Uterus (tissue), 2 donors: ENCODE measurements at regions not wholly inside any gene's neighbourhood (a gene's known extent, or its start where the extent isn't known, plus 50 kb on each side); places are given as distances from the start of the nearest gene placed in this dataset.

Source experiments
- POLR2A ChIP-seq, 2 donors: fragments of 450-650 bp; IDR thresholded peaks; one replicate each; pipeline ENCODE4 v1.6.1; 2016; ENCODE audit warnings: antibody characterized with exemption in 2 of 2, mild to moderate bottlenecking in 1 of 2, moderate library complexity in 1 of 2
- TF ChIP-seq, protein P1 (sequence below), 4 experiments: fragments of 200-600 bp in 2 of 4; fragments of 450-650 bp in 2 of 4; sonication (generic) in 2 of 4; IDR thresholded peaks; one replicate each; pipeline ENCODE4 v1.5.1; 2016 to 2019; ENCODE audit warnings: antibody characterized with exemption in 4 of 4, mild to moderate bottlenecking in 2 of 4, moderate library complexity in 1 of 4

GRCh38 chr5:89458332-89458656, 575.3 kb upstream of the MEF2C start:
- TF ChIP-seq, protein P1, sequence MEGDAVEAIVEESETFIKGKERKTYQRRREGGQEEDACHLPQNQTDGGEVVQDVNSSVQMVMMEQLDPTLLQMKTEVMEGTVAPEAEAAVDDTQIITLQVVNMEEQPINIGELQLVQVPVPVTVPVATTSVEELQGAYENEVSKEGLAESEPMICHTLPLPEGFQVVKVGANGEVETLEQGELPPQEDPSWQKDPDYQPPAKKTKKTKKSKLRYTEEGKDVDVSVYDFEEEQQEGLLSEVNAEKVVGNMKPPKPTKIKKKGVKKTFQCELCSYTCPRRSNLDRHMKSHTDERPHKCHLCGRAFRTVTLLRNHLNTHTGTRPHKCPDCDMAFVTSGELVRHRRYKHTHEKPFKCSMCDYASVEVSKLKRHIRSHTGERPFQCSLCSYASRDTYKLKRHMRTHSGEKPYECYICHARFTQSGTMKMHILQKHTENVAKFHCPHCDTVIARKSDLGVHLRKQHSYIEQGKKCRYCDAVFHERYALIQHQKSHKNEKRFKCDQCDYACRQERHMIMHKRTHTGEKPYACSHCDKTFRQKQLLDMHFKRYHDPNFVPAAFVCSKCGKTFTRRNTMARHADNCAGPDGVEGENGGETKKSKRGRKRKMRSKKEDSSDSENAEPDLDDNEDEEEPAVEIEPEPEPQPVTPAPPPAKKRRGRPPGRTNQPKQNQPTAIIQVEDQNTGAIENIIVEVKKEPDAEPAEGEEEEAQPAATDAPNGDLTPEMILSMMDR (IDR thresholded peaks at IDR 0.05) = no peak
- TF ChIP-seq POLR2A (IDR thresholded peaks at IDR 0.05) = no peak
